NCI-H82 treated with DMSO at 0.1 percent for 48 hours (cell line): ENCODE measurements at regions not wholly inside any gene's neighbourhood (a gene's known extent, or its start where the extent isn't known, plus 50 kb on each side); places are given as distances from the start of the nearest gene placed in this dataset.

ENCODE experiments used
- DNase-seq: peaks from one replicate; lab custom pipeline; 2025; ENCODE audit not compliant: unreplicated experiment; lab: John Stamatoyannopoulos, UW

DNA sequence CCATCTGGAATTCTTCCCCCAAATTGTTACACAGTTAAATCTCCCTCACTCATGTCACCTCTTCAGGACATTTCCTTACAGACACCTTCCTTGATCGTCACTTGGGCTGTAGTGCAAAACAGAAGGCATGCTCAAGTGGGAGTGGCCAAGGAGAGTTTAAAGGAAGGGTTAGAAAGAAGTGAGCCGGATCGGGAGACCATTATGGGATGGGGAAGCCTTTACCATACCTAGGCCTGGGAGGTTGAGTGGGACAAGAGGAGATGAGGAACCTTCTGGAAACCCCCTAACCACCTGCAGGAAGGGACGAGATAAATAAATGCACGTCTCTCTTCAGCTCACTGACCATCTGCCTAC, 102.7 kb downstream of the UCHL1 start:
- DNase-seq = no peak

DNA sequence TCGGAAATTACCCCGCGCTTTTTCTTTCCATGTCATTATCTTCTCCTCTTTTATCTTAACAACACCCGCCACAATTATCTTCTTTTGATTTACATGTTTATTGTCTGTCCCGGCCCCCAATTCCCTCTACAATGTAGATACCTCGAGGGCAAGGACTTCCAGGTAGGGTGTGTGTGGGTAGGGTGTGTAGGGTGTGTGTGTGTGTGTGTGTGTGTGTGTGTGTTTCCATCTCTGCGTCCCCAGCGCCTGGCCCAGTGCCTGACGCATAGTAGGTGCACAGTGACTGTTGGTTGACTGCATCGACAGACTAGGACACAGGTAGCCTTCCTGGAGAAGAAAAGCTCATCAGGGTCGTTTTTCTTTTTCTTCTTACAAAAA, 103.1 kb downstream of the UCHL1 start:
- DNase-seq = no peak

DNA sequence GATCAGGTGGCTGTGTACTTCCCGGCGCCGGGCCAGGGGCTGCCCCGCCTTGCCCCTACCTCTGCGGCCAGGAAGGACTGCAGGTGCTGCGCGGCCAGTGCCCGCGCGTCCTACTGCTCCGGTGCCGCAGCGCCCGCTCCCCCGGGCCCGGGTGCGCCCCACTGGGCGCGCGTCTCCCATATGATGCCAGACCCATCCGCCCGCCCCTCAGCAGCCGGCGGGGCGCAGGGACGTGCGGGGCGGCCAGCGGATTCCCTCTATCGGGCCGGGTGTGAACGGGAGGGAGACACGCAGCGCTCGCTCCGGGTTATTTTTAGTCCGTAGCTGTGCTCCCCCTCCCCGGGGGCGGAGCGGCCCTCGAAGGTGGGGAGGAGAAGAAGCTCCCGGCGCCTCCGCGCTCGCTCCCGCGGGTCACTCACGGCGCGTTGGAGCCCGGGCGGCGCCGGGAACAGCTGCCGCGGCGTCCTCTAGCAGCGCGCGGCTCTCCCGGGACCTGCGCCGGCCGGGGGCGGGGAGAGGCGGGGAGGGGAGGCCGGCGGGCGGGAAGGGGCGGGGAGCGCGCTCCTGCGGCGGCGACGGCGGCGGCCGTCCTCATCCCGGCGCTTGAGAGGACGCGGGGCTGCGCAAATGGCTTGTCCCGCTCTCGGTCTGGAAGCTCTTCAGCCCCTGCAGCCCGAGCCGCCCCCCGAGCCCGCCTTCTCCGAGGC, 103.6 kb downstream of the UCHL1 start:
- DNase-seq = peak; percentile 45

DNA sequence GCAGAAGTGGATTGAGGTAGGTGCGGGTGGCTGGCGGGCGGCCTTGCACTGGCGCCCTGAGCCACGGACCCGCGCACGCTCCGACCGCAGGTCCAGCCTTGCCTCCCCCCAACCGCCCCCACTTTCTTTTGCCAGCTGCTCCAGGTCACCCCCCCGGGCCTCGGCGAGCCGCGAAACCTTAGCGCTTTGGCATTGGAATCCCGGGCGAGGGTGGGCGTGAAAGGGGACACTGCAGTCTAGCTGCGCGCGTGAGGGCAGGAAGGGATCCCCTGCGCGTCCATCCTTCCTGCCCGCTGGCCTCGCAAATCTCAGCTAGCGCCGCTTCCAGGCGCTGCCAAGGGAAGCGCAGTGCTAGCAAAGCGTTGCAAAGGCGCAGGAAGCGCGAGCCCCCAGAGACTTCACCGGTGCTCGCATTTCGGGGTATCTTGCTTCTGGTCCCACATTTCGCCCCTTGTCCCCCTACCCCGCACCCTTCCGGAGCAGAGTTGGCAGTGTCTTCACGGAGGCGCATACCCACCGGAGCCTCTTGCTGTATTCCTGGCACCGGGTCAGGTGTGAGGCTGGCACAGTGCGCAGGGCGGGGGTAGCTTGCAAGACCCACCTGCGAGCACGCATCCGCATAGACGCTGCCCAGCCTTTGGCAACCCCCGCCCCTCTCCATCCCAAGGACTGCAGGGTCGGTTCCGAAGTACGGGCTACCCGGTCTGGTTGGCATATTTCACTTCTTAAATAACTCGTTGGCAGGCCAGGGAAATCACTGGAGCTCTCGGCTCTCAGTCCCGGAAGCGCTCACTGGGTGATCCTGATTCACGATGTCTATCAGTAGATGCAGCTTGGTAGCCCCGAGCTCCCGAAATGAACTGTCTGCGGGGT, 104.4 kb downstream of the UCHL1 start:
- DNase-seq = no peak

DNA sequence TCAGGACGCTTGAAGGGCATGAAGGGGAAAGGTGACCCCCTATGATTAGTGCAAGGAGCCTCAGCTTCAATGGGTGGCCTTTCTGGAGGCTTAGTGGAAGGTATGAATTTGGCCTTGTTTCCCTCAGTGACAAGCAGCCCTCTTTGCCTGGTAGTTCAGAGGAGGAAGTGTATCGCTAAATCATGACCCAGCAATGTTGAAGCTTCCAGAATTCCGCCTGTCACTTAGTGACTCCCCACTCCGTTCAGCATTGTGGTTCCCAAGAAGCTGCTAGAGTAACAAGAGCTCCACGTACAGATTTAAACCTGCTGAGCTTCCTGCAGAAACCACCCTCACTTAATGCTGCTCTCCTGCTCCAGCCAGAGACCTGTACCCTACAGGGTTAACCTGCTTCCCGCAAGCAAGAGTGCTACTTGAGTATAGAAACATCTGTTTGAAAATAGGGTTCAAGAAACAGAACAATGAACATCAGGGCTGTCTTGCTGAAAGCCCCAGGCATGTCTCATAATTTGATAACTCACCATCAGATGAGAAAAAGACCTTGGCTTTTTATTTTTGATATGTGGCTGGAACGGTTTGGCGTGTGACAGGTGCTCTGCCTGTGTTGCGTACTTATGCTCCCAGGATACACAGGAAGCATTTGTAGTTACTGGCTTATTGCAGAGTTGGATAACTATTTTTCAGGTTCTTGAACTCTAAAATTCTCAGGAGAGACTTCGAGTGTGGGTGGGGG, 105.2 kb downstream of the UCHL1 start:
- DNase-seq = no peak

DNA sequence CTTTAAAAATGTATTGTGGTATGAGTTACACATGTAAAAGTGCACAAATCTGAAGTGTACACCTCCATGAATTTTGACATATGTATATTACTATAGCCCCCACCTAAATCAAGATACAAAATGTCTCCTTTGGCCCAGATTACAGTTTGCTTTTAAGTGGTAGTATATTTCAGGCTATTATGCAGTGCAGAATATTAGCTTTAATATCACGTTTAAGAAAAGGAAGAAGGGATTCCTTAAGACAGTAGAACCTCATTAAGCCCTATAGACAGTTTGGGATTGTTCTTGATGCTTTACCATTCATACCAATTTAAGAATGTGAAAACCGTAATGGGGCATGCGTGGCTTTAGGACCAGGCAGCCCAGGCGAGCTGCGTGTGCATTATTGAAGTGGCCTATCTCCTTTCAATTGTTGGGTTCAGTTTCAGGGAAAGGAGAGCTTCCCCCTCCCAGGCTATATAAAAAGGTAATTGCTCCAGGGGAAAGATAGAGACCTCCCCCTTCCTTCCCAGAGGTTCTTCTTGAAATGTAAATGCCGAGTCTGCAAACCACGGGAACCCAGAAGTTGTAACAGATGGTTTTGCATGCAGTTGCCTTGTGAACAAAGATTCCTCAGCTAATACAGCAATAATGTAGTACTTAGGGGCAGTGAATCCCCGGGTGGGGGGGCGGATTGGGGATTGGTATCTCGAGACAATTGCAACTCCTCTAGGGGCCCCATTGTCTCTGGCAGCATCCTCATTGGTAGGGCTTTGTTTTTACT, 106.1 kb downstream of the UCHL1 start:
- DNase-seq = no peak

DNA sequence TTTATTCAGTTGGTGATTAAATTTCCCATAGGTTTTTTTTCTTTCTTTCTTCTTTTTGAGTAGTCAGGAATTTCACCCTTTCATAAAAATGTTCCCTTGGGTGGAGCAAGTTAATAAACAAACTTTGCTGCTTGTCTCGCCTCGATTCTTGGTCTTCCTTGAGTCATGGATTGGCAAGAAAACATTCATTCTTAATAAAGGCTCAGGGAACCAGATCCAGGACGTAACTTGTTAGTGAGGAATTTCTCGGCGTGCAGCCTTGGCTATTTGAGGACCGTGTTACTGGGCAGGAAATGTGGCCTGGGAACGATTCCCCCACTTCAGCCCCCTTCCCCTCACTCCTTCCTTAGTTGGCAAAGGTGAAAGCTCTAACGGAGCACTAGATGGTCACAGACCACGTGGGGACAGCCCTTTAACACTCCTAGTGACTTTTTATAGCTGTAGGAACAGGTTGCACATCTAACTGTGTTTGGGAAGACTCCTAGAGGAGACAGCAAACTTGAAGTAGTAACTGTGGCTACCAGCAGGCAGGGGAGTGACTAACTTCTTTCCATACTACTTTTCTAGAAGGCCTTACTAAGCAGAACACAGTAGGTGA, 106.8 kb downstream of the UCHL1 start:
- DNase-seq = no peak

DNA sequence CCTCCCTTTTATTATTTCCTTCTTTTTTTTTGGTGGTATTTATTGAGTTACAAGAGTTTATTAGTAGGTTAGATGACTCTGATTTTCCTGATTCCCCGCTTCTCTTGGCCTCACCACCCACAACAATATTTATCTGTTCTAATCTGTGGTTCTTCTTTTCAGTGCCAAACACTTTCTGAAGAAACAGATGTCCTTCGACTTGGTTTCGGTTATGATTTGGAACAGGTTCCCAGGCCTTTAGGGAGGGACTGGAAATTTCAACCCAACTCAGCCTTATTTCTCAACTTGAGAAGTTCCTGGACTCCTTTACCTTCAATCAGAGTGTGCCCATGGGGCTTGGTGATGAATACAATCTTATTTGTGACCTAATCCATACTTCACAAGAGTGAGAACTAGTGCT, 108.1 kb downstream of the UCHL1 start:
- DNase-seq = no peak

DNA sequence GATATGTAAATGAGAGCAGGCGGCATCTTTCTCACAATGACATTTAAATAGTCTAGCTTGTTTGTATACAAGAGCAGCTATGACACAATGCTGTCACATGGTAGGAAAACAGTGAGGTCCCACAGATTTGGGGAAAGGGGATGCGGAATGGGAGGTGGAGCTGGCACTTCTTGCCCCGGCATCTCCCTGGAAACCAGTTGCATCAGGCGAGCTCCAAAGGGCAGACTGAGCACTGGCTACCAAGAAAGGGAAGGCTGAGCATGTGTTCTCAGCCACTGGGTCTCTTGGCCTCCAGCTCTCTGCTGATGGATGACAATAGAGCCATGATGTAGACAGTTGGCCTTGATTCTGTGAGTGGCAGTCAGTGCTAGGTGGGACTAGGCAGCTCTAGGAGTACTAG, 109.0 kb downstream of the UCHL1 start:
- no peak for DNase-seq

DNA sequence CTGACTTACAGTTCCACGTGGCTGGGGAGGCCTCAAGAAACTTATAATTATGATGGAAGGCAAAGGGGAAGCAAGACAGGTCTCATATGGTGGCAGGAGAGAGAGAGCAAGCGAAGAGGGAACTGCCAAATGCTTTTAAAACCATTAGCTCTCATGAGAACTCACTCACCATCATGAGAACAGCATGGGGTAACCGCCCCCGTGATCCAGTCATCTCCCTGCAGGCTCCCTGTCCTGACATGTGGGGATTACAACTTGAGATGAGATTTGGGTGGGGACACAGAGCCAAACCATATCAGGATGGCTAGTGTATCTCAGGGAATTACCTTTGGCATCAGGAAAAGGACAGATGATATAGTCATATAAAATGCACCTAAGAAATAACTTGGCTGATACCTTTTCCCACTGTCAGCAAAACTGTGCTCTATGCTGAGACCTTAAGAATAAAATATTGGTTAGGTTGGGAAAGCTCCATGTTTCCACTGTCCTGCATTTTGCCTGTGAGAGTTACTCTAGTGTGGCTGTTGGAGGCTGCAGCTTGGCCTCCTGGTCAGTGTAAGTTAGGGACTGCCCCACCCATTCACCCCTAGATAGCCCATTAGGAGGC, 110.3 kb downstream of the UCHL1 start:
- no peak for DNase-seq

DNA sequence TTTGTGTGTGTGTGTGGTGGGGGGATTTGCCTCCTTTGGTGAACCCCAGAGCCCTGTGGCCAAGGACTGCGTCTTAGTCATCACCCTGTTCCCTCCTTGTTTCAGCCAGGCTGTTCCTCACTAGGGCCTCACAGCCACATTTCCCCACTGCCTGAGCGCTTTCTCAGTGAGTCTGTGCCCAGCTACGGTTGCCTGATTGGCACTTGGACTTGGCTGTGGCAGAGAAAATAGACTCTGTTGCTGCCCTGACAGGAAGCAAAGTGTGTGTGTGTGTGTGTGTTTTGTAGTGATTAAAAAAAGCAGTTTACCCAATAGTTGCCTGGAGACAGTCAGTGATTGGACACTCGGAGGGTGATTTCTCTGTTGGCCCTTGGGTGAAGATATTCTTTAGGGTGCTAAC, 113.0 kb downstream of the UCHL1 start:
- DNase-seq = no peak

DNA sequence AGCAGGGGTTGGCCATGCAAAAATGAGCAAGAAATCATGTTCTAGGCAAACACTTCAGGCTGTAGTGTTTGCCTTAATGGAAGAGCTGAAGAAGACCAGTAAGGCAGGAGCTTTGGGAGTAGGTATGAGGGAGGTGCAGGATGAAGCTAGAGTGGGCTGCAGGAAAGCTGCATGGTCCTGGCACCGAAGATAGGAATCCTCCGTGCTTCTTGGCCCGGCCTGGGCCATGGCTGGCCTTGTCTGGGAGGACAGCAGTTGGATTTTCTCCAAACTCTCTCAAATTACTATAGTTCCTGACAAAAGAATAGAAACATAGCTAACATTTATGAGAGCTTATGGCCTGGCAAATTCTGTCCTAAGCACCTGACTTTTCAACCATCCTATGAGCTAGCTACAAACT, 116.5 kb downstream of the UCHL1 start:
- no peak for DNase-seq

DNA sequence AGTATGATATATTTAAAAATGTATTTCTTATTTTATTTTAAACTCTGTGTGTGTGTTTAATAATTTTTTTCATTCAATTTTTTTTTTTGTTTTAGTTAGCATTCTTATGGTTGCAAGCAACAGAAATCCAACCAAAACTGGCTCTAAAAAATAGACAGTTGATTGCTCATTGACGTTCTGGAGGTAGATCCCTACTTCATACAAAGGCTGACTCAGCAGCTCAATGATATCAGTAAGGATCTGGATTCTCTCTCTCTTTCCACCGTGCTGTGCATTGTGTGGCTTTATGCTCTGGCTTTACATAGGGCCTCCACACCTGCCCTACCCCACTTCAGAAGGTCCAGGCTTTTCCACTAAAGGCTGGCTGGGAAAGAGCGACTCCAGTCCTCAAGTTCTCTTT, 117.8 kb downstream of the UCHL1 start:
- DNase-seq = no peak

DNA sequence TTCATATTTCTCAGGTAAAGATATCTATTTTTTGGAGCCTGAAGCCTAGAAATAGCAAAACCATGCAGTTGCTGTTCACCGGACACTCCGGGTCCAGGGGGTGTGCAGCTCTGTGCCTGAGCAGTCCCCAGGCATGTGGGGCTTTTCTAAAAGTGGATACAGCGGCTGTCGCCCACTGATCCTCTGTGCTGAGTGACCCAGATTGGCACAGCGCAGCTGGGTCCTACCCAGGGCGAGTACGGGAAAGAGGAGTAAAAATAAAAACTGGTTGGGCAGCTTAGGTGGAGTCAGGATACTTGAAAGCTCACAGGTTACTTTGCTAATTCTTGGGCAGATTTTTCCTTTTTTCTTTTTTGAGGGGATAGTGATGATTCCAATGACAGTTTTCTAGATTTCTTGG, 118.8 kb downstream of the UCHL1 start:
- no peak for DNase-seq

DNA sequence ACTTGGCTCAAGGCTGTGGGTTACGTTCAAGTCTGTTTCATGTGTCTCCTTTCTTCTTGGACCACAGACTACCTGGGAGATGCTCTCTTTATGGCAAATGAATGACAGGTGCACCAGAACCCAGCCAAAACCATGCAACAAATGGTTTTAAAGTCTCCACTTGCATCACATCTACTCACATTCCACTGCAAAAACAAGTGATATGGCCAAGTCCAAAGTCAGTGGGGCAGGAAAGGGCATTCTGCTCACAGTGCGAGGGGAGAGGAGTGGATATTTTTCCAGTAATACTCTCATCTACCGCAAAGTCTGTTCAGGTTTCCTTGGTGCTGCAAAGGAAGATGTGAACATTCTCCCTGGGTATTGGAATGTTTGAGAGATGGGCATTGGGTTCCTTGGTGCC, 120.5 kb downstream of the UCHL1 start:
- no peak for DNase-seq

DNA sequence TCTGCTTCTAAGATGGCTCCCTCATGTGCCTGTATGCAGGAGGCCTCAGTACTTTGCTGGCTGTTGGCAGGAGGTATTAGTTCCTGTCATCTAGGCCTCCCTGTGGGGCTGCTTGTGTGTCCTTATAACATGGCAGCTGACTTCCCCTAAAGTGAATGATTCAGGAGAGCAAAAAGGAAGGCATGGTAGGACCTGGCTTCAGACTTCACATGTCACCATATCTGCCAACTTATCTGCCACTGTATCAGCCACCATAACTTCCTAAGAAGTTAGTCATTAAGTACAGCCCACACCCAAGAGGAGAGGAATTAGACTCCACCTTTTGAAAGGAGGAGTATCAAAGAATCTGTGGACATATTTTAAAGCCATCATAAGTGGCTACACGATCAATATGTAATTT, 122.5 kb downstream of the UCHL1 start:
- no peak for DNase-seq

DNA sequence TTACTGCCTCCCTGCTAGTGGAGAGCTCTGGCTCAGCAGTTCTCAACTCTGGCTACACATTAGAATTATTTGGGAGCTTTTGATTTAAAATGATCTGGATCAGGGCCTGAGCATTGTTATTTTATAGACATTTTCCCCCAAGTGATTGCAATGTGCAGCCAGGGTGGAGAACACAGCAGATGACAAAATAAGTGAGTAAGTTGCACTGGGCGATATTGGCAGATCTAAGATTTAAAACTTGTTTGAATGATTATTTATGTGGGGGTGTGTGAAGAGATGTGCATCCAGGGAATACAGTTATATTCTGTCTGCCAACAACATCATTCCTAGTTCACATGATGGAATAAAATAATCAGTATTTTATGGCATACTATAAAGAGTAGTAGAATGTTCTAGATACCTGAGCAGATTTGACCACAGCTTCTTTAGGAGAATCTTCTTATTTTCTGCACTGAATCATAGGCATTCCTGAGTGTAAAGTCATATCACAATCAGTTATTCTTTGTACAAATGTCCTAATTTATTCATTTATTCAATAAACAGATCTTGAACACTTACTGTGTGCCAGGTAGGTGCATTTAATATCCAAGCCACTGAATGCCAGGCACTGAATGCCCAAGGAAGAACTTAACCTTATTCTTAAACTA, 123.9 kb downstream of the UCHL1 start:
- DNase-seq = no peak

DNA sequence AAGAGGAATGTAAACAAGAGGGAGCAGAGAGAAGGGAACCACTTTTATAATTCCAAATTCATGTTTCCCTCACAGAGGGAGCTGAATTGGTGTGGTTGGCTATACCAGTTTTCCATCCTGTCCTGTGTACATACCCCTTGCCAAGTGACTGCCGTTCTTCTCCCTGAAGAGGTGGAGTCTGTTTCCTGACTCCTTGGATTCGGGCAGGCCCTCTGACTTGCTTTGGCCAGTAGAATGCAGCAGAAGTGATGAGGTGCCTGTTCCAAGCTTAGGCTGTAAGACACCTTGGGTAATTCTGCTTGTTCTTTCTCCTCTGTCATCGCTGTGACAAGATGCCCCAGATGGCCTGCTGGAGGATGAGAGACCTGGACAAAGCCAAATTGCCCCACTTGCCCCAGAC, 124.7 kb downstream of the UCHL1 start:
- no peak for DNase-seq

DNA sequence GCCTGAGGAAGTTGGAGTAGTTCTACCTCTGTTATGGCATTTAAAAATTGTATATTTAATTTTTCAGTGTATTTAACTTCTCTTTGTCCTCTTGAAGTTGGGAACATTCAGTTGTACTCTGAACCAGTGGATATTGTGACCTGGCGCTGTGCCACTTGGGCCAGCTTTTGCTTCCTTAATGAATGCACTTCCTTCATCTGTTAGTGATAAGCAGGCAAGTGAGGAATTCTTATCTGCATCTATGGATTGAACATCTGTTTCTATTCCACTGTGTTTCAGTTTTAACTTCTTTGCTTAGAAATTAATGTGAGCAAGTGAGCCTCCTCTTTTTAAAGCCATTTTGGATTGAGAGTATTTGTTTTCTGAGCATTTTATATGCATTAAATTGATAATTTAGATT, 128.3 kb downstream of the UCHL1 start:
- no peak for DNase-seq

DNA sequence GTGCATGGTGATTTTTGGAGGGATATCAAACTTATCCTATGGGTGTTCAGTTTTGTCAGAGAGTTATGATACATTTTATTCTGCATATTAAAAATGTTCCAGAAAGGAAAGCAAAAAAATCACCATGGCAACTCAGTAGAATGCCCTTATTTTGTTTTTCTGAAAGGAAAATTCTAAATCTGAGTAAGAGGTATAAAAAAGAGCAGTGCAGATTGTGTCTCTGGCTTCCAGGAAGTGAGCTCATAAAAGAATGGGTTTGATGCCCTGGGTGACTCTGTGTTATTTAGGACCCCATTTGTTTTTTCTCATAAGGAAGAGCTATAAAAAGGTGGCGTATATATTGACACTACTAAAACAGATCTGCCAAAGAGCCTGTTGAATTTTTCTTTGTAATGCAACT, 128.8 kb downstream of the UCHL1 start:
- no peak for DNase-seq
